ENCODE measurements at regions not wholly inside any gene's neighbourhood (a gene's known extent, or its start where the extent isn't known, plus 50 kb on each side); places are given as distances from the start of the nearest gene placed in this dataset.

GRCh38 chr12:127178463-127178862 lies 1088.5 kb upstream of the TMEM132C start:
- TF ChIP-seq POLR2A (IDR thresholded peaks at IDR 0.05; ENCODE audit: low read depth, low read length), result no peak
- FAIRE-seq (no peak), DNase-seq (ENCODE audit: insufficient read length, low spot score) (no peak)

GRCh38 chr12:127179176-127179575 lies 1087.8 kb upstream of the TMEM132C start:
- FAIRE-seq, result no peak
- TF ChIP-seq POLR2A (IDR thresholded peaks at IDR 0.05; ENCODE audit: low read depth, low read length), result no peak

DNA sequence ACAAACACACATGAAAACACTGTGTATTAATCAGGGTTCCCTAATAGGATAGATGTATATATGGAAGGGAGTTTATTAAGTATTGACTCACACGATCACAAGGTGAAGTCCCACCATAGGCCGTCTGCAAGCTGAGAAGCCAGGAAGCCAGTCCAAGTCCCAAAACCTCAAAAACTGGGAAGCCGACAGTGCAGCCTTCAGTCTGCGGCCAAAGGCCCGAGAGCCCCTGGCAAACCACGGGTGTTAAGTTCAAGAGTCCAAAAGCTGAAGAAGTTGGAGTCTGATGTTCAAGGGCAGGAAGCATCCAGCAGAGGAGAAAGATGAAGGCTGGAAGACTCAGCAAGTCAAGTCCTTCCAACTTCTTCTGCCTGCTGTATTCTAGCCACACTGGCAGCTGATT lies 1085.0 kb upstream of the TMEM132C start:
- no peak for TF ChIP-seq POLR2A (IDR thresholded peaks at IDR 0.05; ENCODE audit: low read depth, low read length)
- FAIRE-seq, result no peak

More at GRCh38 chr12:127179176-127179575, 1087.8 kb upstream of the TMEM132C start:
- no peak for DNase-seq (ENCODE audit: insufficient read length, low spot score)

GRCh38 chr12:127189992-127190391 lies 1077.0 kb upstream of the TMEM132C start:
- FAIRE-seq (no peak), DNase-seq (ENCODE audit: insufficient read length, low spot score) (no peak)
- TF ChIP-seq POLR2A (IDR thresholded peaks at IDR 0.05; ENCODE audit: low read depth, low read length), result no peak

More for the DNA sequence above, 1085.0 kb upstream of the TMEM132C start:
- DNase-seq (ENCODE audit: insufficient read length, low spot score), result no peak

DNA sequence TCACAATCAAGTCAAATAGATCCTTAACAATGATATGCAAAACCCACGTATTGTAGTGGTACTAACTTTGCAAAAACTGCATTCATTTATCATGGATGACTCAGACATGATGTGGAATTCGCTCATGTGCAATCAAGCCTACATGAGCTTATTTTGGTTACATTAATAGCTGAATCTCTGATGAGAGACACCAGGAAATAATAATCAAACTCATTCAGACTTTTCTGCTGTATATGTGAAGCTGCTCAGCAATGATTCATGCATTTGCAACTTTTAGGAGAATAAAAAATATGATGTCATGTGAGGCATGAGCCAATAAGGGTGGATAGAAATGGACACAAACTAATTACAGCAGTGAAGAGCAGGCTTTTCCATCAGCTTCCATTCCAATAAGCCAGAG lies 1075.8 kb upstream of the TMEM132C start:
- TF ChIP-seq POLR2A (IDR thresholded peaks at IDR 0.05; ENCODE audit: low read depth, low read length), result no peak
- FAIRE-seq (peak; percentile 33), DNase-seq (ENCODE audit: insufficient read length, low spot score) (no peak)

GRCh38 chr12:127192391-127192790 lies 1074.6 kb upstream of the TMEM132C start:
- DNase-seq (ENCODE audit: insufficient read length, low spot score) (no peak), FAIRE-seq (no peak)
- no peak for TF ChIP-seq POLR2A (IDR thresholded peaks at IDR 0.05; ENCODE audit: low read depth, low read length)

GRCh38 chr12:127193341-127193740 lies 1073.6 kb upstream of the TMEM132C start:
- no peak for TF ChIP-seq POLR2A (IDR thresholded peaks at IDR 0.05; ENCODE audit: low read depth, low read length)
- FAIRE-seq (no peak), DNase-seq (ENCODE audit: insufficient read length, low spot score) (no peak)

DNA sequence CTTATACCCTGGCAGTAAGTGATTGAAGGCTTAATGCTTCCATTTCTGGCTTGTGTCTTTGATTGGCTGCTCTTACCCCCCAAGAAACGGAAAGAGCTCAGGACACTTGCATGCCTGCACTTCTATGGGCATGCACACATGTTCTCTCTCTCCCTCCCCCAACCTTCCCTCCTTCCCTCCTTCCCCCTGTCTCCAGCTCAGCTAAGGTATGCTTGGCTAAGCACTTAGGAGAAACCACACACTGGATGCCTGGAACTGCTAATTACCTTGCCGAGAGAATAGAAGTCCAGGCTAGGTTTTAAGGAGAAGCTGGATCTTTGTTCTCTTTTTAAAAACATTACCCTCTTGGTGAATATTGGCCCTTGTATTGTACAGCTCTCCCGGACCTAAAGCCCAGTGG lies 1072.8 kb upstream of the TMEM132C start:
- FAIRE-seq (no peak), DNase-seq (ENCODE audit: insufficient read length, low spot score) (no peak)
- TF ChIP-seq POLR2A (IDR thresholded peaks at IDR 0.05; ENCODE audit: low read depth, low read length), result no peak

DNA sequence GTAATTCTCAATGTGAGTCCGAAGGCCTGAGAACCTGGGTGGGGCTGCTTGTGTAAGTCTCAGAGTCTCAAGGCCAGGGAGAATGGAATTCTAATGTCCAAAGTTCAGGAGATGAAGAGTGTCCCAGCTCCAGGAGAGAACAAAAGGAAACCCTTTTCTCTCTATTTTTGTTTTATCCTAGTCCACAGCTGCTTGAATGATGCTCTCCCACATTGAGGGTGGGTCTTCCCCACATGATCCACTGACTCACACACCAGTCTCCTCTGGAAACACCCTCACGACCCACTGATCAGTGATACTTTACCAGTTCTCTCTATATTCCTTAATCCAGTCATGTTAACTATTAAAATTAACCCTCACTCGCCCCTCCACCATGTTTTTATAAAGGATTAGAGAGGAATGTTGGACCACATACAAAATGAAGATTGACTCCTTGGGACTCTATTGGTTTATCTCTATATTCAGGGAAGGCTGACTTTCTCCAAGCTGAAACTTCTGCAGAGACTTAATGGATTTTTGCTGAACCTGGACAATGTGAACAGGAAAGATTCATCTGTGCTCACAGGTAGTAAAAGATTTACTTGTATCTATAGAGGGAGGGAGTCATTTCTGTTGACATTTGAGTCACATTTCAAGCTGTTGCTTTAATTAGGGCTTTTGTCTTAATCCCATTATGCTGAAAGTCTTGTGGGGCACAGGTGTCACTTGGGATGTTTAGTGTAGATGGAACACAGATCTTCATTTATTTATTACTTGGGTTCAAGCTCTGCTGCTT lies 1061.0 kb upstream of the TMEM132C start:
- TF ChIP-seq POLR2A (IDR thresholded peaks at IDR 0.05; ENCODE audit: low read depth, low read length), result no peak
- no peak for FAIRE-seq
- DNase-seq (ENCODE audit: insufficient read length, low spot score), result no peak

GRCh38 chr12:127209318-127209717 lies 1057.7 kb upstream of the TMEM132C start:
- FAIRE-seq, result no peak
- DNase-seq (ENCODE audit: insufficient read length, low spot score), result no peak
- no peak for TF ChIP-seq POLR2A (IDR thresholded peaks at IDR 0.05; ENCODE audit: low read depth, low read length)

GRCh38 chr12:127214186-127214585 lies 1052.8 kb upstream of the TMEM132C start:
- no peak for DNase-seq (ENCODE audit: insufficient read length, low spot score)
- no peak for TF ChIP-seq POLR2A (IDR thresholded peaks at IDR 0.05; ENCODE audit: low read depth, low read length)
- no peak for FAIRE-seq

DNA sequence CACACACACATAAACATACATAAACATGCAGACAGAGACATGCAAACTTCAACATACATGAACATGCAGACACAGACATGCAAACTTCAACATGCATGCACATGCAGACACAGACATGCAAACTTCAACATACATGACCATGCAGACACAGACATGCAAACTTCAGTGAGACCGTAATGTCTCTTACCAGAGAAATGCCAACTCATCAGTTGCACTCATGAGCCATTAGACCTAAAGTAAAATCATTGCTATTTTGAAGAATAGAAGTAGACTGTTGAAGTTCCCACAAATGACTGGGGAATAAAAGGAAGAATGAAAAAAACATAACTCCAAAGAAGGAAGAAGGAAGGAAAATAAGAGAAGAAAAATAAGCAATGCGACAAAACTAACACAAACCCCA lies 1044.0 kb upstream of the TMEM132C start:
- FAIRE-seq (no peak), DNase-seq (ENCODE audit: insufficient read length, low spot score) (no peak)
- no peak for TF ChIP-seq POLR2A (IDR thresholded peaks at IDR 0.05; ENCODE audit: low read depth, low read length)

DNA sequence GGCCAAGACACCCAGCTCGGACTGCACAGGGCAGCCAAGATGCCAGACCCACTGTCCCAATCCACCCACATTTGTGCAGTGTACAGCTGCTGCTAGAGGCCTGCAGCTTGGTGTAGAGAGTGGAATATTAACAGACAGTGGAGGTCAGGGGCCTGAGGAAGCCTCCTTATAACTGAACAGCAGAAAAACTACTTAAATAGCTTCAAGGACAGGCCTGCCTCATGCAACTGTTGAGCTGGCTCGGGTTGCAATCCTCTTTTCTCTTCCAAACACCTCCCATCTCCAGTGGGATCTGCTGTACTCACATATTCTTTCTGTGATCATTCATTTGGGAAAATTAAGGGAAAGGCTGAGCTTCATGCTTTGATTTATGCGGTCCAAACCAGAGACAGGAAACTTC lies 1043.2 kb upstream of the TMEM132C start:
- no peak for TF ChIP-seq POLR2A (IDR thresholded peaks at IDR 0.05; ENCODE audit: low read depth, low read length)
- FAIRE-seq, result no peak
- DNase-seq (ENCODE audit: insufficient read length, low spot score), result no peak

GRCh38 chr12:127230843-127231260 lies 1036.1 kb upstream of the TMEM132C start:
- peak; percentile 94 for FAIRE-seq

GRCh38 chr12:127231371-127231770 lies 1035.6 kb upstream of the TMEM132C start:
- FAIRE-seq (no peak), DNase-seq (ENCODE audit: insufficient read length, low spot score) (no peak)
- no peak for TF ChIP-seq POLR2A (IDR thresholded peaks at IDR 0.05; ENCODE audit: low read depth, low read length)

More at GRCh38 chr12:127230843-127231260, 1036.1 kb upstream of the TMEM132C start:
- peak; percentile 12 for DNase-seq (ENCODE audit: insufficient read length, low spot score)
- TF ChIP-seq POLR2A (IDR thresholded peaks at IDR 0.05; ENCODE audit: low read depth, low read length), result no peak

Measured in H54 (cell line).